Esophagus muscularis mucosa (tissue), 3 donors: ENCODE measurements at regions not wholly inside any gene's neighbourhood (a gene's known extent, or its start where the extent isn't known, plus 50 kb on each side); places are given as distances from the start of the nearest gene placed in this dataset.

Experiments used
- POLR2A ChIP-seq: fragments of 450-650 bp; IDR thresholded peaks from one replicate; pipeline ENCODE4 v1.6.1; 2017; ENCODE audit warnings: antibody characterized with exemption, moderate library complexity, mild to moderate bottlenecking, low read depth
- TF ChIP-seq, protein P1 (sequence below), 3 experiments: fragments of 200-600 bp in 2 of 3; fragments of 450-650 bp in 1 of 3; sonication (generic) in 2 of 3; IDR thresholded peaks; one replicate each; pipeline ENCODE4 v1.5.1; 2017 to 2019; ENCODE audit warnings: antibody characterized with exemption in 3 of 3, mild to moderate bottlenecking in 2 of 3, moderate library complexity in 1 of 3

DNA sequence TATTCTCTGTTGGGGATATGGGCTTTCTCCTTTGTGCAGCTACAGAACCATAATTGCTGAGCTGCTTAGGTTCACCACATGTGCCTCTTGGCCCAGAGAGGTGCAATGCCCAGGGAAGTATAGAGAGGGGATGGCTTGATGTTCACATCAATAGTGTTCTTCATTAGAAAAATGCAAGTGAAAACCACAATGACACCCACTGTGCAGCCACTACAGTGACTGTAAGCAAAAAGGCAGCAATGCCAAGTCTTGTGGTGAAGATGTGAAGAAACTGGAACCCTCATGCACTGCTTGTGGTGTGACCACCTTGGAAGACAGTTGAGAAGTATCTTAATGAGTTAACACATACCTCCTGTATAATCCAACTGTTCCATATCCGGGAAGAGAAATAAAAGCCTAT, 318.9 kb upstream of the ZMIZ1 start:
- no peak for TF ChIP-seq POLR2A
- TF ChIP-seq, protein P1, sequence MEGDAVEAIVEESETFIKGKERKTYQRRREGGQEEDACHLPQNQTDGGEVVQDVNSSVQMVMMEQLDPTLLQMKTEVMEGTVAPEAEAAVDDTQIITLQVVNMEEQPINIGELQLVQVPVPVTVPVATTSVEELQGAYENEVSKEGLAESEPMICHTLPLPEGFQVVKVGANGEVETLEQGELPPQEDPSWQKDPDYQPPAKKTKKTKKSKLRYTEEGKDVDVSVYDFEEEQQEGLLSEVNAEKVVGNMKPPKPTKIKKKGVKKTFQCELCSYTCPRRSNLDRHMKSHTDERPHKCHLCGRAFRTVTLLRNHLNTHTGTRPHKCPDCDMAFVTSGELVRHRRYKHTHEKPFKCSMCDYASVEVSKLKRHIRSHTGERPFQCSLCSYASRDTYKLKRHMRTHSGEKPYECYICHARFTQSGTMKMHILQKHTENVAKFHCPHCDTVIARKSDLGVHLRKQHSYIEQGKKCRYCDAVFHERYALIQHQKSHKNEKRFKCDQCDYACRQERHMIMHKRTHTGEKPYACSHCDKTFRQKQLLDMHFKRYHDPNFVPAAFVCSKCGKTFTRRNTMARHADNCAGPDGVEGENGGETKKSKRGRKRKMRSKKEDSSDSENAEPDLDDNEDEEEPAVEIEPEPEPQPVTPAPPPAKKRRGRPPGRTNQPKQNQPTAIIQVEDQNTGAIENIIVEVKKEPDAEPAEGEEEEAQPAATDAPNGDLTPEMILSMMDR (IDR thresholded peaks at IDR 0.05): no peak
